ENCODE measurements at regions not wholly inside any gene's neighbourhood (a gene's known extent, or its start where the extent isn't known, plus 50 kb on each side); places are given as distances from the start of the nearest gene placed in this dataset.
"Not testable (repeated sequence)": the region's sequence is repeated elsewhere in the genome, so short reads cannot be mapped to it uniquely, and the experiment has no call there.

DNA sequence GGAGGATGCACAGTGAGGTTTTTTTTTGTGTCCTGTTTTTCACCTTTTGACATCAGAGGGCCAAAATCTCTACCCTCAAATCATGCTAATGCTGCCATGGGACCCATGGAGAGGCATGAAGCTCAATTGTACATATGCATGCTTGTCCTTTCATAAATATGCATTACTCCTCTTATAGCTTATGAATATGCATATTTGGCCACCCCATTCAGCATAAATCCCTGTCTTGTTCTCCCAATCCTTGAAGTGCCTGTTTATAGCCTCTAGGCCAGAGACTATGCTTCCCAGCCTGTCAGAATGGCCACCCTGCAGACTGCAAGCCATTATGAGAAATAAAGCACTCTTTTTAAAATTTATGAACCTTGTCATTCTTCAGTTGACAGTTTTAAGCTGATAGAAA is 696.4 kb upstream of the ZNF804A start:
- DNase-seq: no peak
- Mint-ChIP-seq H3K27ac (no peak overlapping the region), H3K9me3 (no peaks in the 10 kb centered on the region), H3K36me3 (no peaks in the 10 kb centered on the region), H3K4me3 (no peak overlapping the region), H3K27me3 (no peaks in the 10 kb centered on the region), H3K4me1 (no peaks in the 10 kb centered on the region)
- no peak for ATAC-seq (replicated peaks)

DNA sequence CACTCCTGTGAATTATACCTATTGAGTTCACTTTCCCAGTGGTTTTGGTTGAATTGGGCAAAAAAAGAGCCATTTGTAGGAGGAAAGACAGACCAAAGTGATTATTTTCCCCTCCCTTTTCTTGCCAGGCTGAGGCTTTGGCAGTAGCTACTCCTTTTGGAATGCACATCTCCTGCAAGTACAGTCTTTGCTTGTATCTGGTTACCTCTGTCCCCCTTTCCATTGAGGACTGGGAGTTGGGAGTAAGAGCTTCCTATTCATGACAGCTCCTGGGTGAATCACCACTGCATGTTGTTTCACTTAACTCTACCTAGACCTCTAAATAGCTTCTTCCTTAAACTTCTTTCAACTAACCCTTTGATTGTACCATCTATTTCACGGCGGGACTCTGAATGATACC is 695.3 kb upstream of the ZNF804A start:
- ATAC-seq (replicated peaks) (no peak), DNase-seq (no peak)
- H3K36me3 Mint-ChIP-seq: no peaks in the 10 kb centered on the region

DNA sequence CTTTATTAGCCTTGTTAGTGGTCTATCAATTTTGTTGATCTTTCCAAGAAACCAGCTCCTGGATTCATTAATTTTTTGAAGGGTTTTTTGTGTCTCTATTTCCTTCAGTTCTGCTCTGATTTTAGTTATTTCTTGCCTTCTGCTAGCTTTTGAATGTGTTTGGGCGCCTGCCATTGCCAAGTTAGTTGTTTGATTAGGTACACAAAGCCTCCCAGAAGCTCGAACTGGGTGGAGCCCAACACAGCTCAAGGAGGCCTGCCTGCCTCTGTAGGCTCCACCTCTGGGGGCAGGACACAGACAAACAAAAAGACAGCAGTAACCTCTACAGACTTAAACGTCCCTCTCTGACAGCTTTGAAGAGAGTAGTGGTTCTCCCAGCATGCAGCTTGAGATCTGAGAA is 682.3 kb upstream of the ZNF804A start:
- not testable (repeated sequence) for H3K9me3 Mint-ChIP-seq; H3K36me3 Mint-ChIP-seq; H3K4me3 Mint-ChIP-seq; DNase-seq; H3K27me3 Mint-ChIP-seq; H3K27ac Mint-ChIP-seq; H3K4me1 Mint-ChIP-seq; ATAC-seq (replicated peaks)

More for the DNA sequence above, 695.3 kb upstream of the ZNF804A start:
- Mint-ChIP-seq H3K4me1 (no peaks in the 10 kb centered on the region), H3K27me3 (no peaks in the 10 kb centered on the region), H3K4me3 (no peak overlapping the region), H3K9me3 (no peaks in the 10 kb centered on the region), H3K27ac (no peak overlapping the region)

GRCh38 chr2:183919167-183919566 is 679.2 kb upstream of the ZNF804A start:
- Mint-ChIP-seq H3K4me3 (no peak overlapping the region), H3K9me3 (peaks cover 0 to 4% of the 10 kb centered on the region in 2 donors), H3K27ac (no peak overlapping the region), H3K36me3 (no peaks in the 10 kb centered on the region), H3K27me3 (no peaks in the 10 kb centered on the region), H3K4me1 (no peaks in the 10 kb centered on the region)
- ATAC-seq (replicated peaks) (no peak), DNase-seq (no peak)

GRCh38 chr2:183919926-183920325 is 678.4 kb upstream of the ZNF804A start:
- Mint-ChIP-seq H3K4me1 (no peaks in the 10 kb centered on the region), H3K27ac (no peak overlapping the region), H3K36me3 (no peaks in the 10 kb centered on the region), H3K9me3 (peaks cover 0 to 4% of the 10 kb centered on the region in 2 donors), H3K4me3 (no peak overlapping the region), H3K27me3 (no peaks in the 10 kb centered on the region)
- no peak for DNase-seq
- no peak for ATAC-seq (replicated peaks)

GRCh38 chr2:183925281-183925680 is 673.0 kb upstream of the ZNF804A start:
- H3K4me3 Mint-ChIP-seq: no peak overlapping the region
- peaks cover 0 to 7% of the 10 kb centered on the region in 2 donors for H3K9me3 Mint-ChIP-seq
- no peak for DNase-seq
- no peaks in the 10 kb centered on the region for H3K4me1 Mint-ChIP-seq
- no peak for ATAC-seq (replicated peaks)
- no peak overlapping the region for H3K27ac Mint-ChIP-seq
- H3K27me3 Mint-ChIP-seq: no peaks in the 10 kb centered on the region
- H3K36me3 Mint-ChIP-seq: no peaks in the 10 kb centered on the region

GRCh38 chr2:183926433-183926832 is 671.9 kb upstream of the ZNF804A start:
- peaks cover 0 to 7% of the 10 kb centered on the region in 2 donors for H3K9me3 Mint-ChIP-seq
- no peak overlapping the region for H3K27ac Mint-ChIP-seq
- no peak for DNase-seq
- no peak for ATAC-seq (replicated peaks)
- no peaks in the 10 kb centered on the region for H3K27me3 Mint-ChIP-seq
- no peaks in the 10 kb centered on the region for H3K36me3 Mint-ChIP-seq
- no peak overlapping the region for H3K4me3 Mint-ChIP-seq
- no peaks in the 10 kb centered on the region for H3K4me1 Mint-ChIP-seq

GRCh38 chr2:183927406-183928325 is 670.7 kb upstream of the ZNF804A start:
- no peaks in the 10 kb centered on the region for H3K36me3 Mint-ChIP-seq
- H3K9me3 Mint-ChIP-seq: peaks cover 0 to 7% of the 10 kb centered on the region in 2 donors
- no peak overlapping the region for H3K4me3 Mint-ChIP-seq
- DNase-seq: no peak
- no peak for ATAC-seq (replicated peaks)
- H3K27ac Mint-ChIP-seq: no peak overlapping the region
- no peaks in the 10 kb centered on the region for H3K4me1 Mint-ChIP-seq
- no peaks in the 10 kb centered on the region for H3K27me3 Mint-ChIP-seq

- ATAC-seq (replicated peaks): no peak
- peaks cover 7 to 10% of the 10 kb centered on the region in 2 donors for H3K9me3 Mint-ChIP-seq
- H3K27ac Mint-ChIP-seq: no peak overlapping the region
- no peaks in the 10 kb centered on the region for H3K27me3 Mint-ChIP-seq
- no peak overlapping the region for H3K4me3 Mint-ChIP-seq
- DNase-seq: no peak
- no peaks in the 10 kb centered on the region for H3K36me3 Mint-ChIP-seq
- H3K4me1 Mint-ChIP-seq: no peaks in the 10 kb centered on the region
These were observed 663.3 kb upstream of the ZNF804A start for GRCh38 chr2:183935005-183935404.

DNA sequence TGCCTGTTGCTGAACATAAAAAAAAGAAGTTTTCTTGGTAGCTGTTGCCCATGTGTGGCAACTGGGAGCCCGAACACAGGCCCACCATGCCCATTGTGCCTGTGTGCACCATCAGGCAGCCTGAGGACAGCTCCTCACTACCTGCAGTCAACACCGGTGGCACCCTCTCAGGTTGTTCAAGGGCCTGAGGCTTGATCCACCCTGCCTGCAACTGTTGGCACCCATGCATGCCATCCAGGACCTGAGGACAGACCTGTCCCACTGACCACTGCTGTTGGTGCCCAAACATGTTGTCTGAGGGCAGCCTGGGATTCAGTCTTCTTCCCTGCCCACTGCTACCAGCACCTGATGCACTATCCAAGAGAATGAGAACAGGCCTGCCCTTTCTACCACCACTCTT is 661.1 kb upstream of the ZNF804A start:
- H3K4me3 Mint-ChIP-seq: no peak overlapping the region
- H3K27ac Mint-ChIP-seq: no peak overlapping the region
- peaks cover 11 to 20% of the 10 kb centered on the region in 2 donors for H3K9me3 Mint-ChIP-seq
- DNase-seq: no peak
- no peak for ATAC-seq (replicated peaks)
- H3K36me3 Mint-ChIP-seq: no peaks in the 10 kb centered on the region
- no peaks in the 10 kb centered on the region for H3K27me3 Mint-ChIP-seq
- no peaks in the 10 kb centered on the region for H3K4me1 Mint-ChIP-seq

DNA sequence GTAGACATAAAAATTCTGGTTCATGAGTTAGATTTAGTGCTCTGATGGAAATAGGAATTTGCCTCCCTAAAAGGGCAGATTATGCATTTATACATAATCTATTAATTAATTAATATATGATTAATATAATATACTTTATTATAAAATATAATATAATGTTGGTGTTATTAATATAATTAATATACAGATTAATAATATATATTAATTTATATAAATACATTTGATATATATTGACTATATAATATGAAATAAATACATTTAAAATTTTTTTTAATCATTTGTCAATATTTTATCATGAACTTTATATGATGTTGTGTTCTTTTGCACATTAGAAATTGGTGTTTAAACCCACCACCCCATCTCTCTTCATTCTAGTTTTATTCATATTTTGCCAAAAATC is 652.1 kb upstream of the ZNF804A start:
- no peak for ATAC-seq (replicated peaks)

GRCh38 chr2:183948861-183949260 is 649.5 kb upstream of the ZNF804A start:
- no peak for ATAC-seq (replicated peaks)
- no peak for DNase-seq
- Mint-ChIP-seq H3K27ac (no peak overlapping the region), H3K4me3 (no peak overlapping the region), H3K4me1 (no peaks in the 10 kb centered on the region), H3K36me3 (no peaks in the 10 kb centered on the region), H3K9me3 (peaks cover 0 to 2% of the 10 kb centered on the region in 2 donors), H3K27me3 (no peaks in the 10 kb centered on the region)

More for the DNA sequence above, 652.1 kb upstream of the ZNF804A start:
- Mint-ChIP-seq H3K36me3 (no peaks in the 10 kb centered on the region), H3K4me1 (no peaks in the 10 kb centered on the region), H3K4me3 (no peak overlapping the region), H3K27me3 (no peaks in the 10 kb centered on the region), H3K27ac (no peak overlapping the region), H3K9me3 (peaks cover 3 to 4% of the 10 kb centered on the region in 2 donors)
- DNase-seq: no peak

GRCh38 chr2:183950673-183951072 is 647.7 kb upstream of the ZNF804A start:
- Mint-ChIP-seq H3K4me3 (no peak overlapping the region), H3K36me3 (no peaks in the 10 kb centered on the region), H3K27ac (no peak overlapping the region), H3K4me1 (no peaks in the 10 kb centered on the region), H3K9me3 (peaks cover 0 to 2% of the 10 kb centered on the region in 2 donors), H3K27me3 (no peaks in the 10 kb centered on the region)
- ATAC-seq (replicated peaks) (no peak), DNase-seq (no peak)

DNA sequence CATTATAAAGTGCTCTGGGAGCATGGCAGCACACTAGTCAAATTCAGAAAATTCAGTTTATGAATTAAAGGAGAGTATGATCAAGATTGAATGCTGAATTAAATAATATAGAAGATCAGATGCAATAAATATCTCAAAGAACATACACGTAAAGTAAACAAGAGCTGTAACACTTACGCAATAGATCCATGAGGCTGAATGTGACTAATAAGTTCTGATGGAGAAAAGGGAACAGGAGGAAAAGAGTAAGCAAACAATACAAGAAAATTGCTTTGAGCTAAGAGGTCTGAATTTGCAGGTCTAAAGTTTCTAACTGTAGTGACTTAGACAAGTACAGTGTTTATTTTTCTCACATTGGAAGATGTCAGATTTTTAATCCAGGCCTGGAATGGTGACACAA is 646.7 kb upstream of the ZNF804A start:
- H3K4me1 Mint-ChIP-seq: no peaks in the 10 kb centered on the region
- H3K9me3 Mint-ChIP-seq: peaks cover 0 to 2% of the 10 kb centered on the region in 2 donors
- DNase-seq: no peak
- no peak overlapping the region for H3K27ac Mint-ChIP-seq
- no peak overlapping the region for H3K4me3 Mint-ChIP-seq
- no peaks in the 10 kb centered on the region for H3K36me3 Mint-ChIP-seq
- no peak for ATAC-seq (replicated peaks)
- no peaks in the 10 kb centered on the region for H3K27me3 Mint-ChIP-seq

- Mint-ChIP-seq H3K4me1 (no peaks in the 10 kb centered on the region), H3K27me3 (no peaks in the 10 kb centered on the region), H3K36me3 (no peaks in the 10 kb centered on the region), H3K27ac (no peak overlapping the region), H3K4me3 (no peak overlapping the region), H3K9me3 (peaks cover 0 to 2% of the 10 kb centered on the region in 2 donors)
- ATAC-seq (replicated peaks): no peak
- DNase-seq: no peak
These were observed 645.6 kb upstream of the ZNF804A start for GRCh38 chr2:183952741-183953140.
